Parathyroid adenoma (tissue), 2 donors: ENCODE measurements at regions not wholly inside any gene's neighbourhood (a gene's known extent, or its start where the extent isn't known, plus 50 kb on each side); places are given as distances from the start of the nearest gene placed in this dataset.

Experiments
- H2AFZ ChIP-seq: fragments of 300-600 bp; sonication (generic); one replicate; pipeline ENCODE4 v1.7.0; 2017; ENCODE audit warnings: antibody characterized with exemption, mild to moderate bottlenecking
- H3K27ac ChIP-seq: fragments of 300-600 bp; sonication (generic); one replicate; pipeline ENCODE4 v1.7.0; 2017
- H3K27me3 ChIP-seq: fragments of 300-600 bp; sonication (generic); one replicate; pipeline ENCODE4 v1.7.0; 2017; ENCODE audit warnings: low read length; ENCODE audit not compliant: control insufficient read depth, insufficient read depth
- H3K36me3 ChIP-seq: fragments of 300-600 bp; sonication (generic); one replicate; pipeline ENCODE4 v1.7.0; 2017; ENCODE audit warnings: low read length; ENCODE audit not compliant: control insufficient read depth, insufficient read depth
- H3K4me1 ChIP-seq: fragments of 300-600 bp; sonication (generic); one replicate; pipeline ENCODE4 v1.7.0; 2017; ENCODE audit warnings: control low read depth
- H3K4me2 ChIP-seq: fragments of 300-600 bp; sonication (generic); one replicate; pipeline ENCODE4 v1.7.0; 2017; ENCODE audit warnings: low read length
- H3K4me3 ChIP-seq: fragments of 300-600 bp; sonication (generic); one replicate; pipeline ENCODE4 v1.7.0; 2017; ENCODE audit warnings: low read depth, low read length
- H3K79me2 ChIP-seq: fragments of 300-600 bp; sonication (generic); one replicate; pipeline ENCODE4 v1.7.0; 2017; ENCODE audit warnings: control low read depth
- H3K9ac ChIP-seq: fragments of 300-600 bp; sonication (generic); one replicate; pipeline ENCODE4 v1.7.0; 2017; ENCODE audit warnings: mild to moderate bottlenecking
- H3K9me3 ChIP-seq: fragments of 300-600 bp; sonication (generic); one replicate; pipeline ENCODE4 v1.7.0; 2017; ENCODE audit warnings: low read length; ENCODE audit not compliant: control insufficient read depth
- CTCF ChIP-seq: fragments of 300-600 bp; sonication (generic); IDR thresholded peaks from one replicate; pipeline ENCODE4 v1.7.0; 2017; ENCODE audit warnings: antibody characterized with exemption, mild to moderate bottlenecking
- donor health status: primary hyperparathyroidism.

GRCh38 chr16:27700304-27700995, 150.5 kb downstream of the KATNIP start:
- no peak overlapping the region for H3K4me3 ChIP-seq
- no peaks in the 10 kb centered on the region for H3K4me1 ChIP-seq
- no peak overlapping the region for H3K9ac ChIP-seq
- H3K4me2 ChIP-seq: no peak overlapping the region
- H3K9me3 ChIP-seq: no peaks in the 10 kb centered on the region
- no peak for TF ChIP-seq CTCF
- no peak overlapping the region for H2AFZ ChIP-seq
- no peaks in the 10 kb centered on the region for H3K36me3 ChIP-seq
- no peaks in the 10 kb centered on the region for H3K27me3 ChIP-seq
- no peak overlapping the region for H3K27ac ChIP-seq
- H3K79me2 ChIP-seq: no peaks in the 10 kb centered on the region

- TF ChIP-seq CTCF: no peak
- Histone ChIP-seq H3K4me3 (no peak overlapping the region), H3K4me2 (no peak overlapping the region), H3K27ac (no peak overlapping the region), H3K79me2 (no peaks in the 10 kb centered on the region), H3K9me3 (no peaks in the 10 kb centered on the region), H3K36me3 (no peaks in the 10 kb centered on the region), H3K4me1 (no peaks in the 10 kb centered on the region), H2AFZ (no peak overlapping the region), H3K9ac (no peak overlapping the region), H3K27me3 (no peaks in the 10 kb centered on the region)
Measured at GRCh38 chr16:27701381-27701780, 151.4 kb downstream of the KATNIP start.

- TF ChIP-seq CTCF: no peak
- Histone ChIP-seq H3K79me2 (no peaks in the 10 kb centered on the region), H3K27me3 (no peaks in the 10 kb centered on the region), H3K4me1 (no peaks in the 10 kb centered on the region), H2AFZ (no peak overlapping the region), H3K27ac (no peak overlapping the region), H3K4me2 (no peak overlapping the region), H3K36me3 (no peaks in the 10 kb centered on the region), H3K4me3 (no peak overlapping the region), H3K9ac (no peak overlapping the region), H3K9me3 (no peaks in the 10 kb centered on the region)
Measured at GRCh38 chr16:27703121-27703520, 153.2 kb downstream of the KATNIP start.

GRCh38 chr16:27703545-27703944, 153.6 kb downstream of the KATNIP start:
- Histone ChIP-seq H3K79me2 (no peaks in the 10 kb centered on the region), H3K4me3 (no peak overlapping the region), H3K9ac (no peak overlapping the region), H3K4me1 (no peaks in the 10 kb centered on the region), H2AFZ (no peak overlapping the region), H3K27me3 (no peaks in the 10 kb centered on the region), H3K27ac (no peak overlapping the region), H3K9me3 (no peaks in the 10 kb centered on the region), H3K36me3 (no peaks in the 10 kb centered on the region), H3K4me2 (no peak overlapping the region)
- no peak for TF ChIP-seq CTCF

- H3K4me3 ChIP-seq: no peak overlapping the region
- H3K36me3 ChIP-seq: no peaks in the 10 kb centered on the region
- no peak overlapping the region for H3K9ac ChIP-seq
- no peaks in the 10 kb centered on the region for H3K27me3 ChIP-seq
- no peaks in the 10 kb centered on the region for H3K4me1 ChIP-seq
- no peak overlapping the region for H3K4me2 ChIP-seq
- no peaks in the 10 kb centered on the region for H3K9me3 ChIP-seq
- no peak overlapping the region for H2AFZ ChIP-seq
- no peak overlapping the region for H3K27ac ChIP-seq
- TF ChIP-seq CTCF: no peak
- no peaks in the 10 kb centered on the region for H3K79me2 ChIP-seq
Measured at GRCh38 chr16:27704252-27704651, 154.3 kb downstream of the KATNIP start.
